NCI-H2029 treated with DMSO at 0.1 percent for 48 hours (cell line): ENCODE measurements at regions not wholly inside any gene's neighbourhood (a gene's known extent, or its start where the extent isn't known, plus 50 kb on each side); places are given as distances from the start of the nearest gene placed in this dataset.

ENCODE experiments used
- DNase-seq: peaks from one replicate; lab custom pipeline; 2025; lab: John Stamatoyannopoulos, UW

DNA sequence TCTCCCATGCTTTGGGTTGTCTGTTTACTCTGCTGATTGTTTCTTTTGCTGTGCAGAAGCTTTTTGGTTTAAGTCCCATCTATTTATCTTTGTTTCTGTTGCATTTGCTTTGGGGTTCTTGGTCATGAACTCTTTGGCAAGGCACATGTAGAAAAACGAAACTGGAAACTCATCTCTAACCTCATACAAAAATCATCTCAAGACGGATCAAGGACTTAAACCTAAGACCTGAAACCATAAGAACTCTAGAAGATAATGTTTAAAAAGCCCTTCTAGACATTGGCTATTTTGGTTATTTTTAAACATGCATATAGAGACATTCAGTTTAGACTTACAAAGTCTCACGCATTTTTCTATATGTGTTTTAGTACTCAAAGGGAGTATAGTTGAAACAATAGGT, 1164.3 kb upstream of the GYPC start:
- DNase-seq, result no peak

DNA sequence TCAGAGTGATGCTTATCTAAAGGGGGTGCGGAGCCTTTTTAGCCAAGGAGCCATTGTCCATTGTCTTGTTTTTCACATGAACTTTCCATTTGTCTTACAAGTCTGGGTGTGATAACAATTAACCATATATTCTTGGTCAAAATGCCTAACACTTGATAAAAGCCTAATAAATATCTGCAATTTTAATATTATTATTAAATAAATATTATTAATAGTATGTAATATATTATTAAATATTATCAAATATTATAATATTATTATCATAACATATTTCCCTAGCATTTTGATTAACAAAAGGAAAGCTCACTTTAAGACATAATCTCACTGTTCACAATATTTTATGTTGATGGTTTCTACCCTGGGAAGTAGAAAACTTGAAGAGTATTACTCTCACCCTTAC, 1143.6 kb upstream of the GYPC start:
- DNase-seq, result no peak

DNA sequence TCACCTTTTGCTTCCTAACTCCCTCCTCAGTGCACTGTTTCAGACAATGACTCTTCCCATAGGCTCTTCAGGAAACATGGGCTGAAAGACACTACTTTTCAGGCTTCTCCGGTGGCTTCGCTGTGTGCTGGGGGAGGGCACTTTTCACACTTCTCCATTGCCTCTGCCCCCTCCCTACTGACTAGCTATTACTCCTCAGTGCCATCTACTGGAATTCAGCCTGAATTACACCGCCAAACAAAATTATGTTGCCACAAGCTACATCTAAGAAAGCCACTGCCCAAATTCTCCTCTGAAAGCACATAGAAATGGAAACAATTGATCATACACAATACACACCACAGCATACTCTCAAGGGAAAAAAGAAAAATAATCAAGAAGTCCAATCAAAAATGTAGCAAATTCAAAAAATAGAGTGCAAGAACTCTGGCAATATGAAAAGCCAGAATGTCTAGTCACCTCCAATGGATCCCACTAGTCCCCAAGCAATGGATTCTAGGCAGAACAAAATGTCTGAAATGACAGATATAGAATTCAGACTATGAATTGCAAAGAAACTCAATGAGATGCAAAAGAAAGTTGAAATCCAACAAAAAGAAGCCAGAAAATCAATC, 1139.4 kb upstream of the GYPC start:
- DNase-seq, result peak; percentile 12

DNA sequence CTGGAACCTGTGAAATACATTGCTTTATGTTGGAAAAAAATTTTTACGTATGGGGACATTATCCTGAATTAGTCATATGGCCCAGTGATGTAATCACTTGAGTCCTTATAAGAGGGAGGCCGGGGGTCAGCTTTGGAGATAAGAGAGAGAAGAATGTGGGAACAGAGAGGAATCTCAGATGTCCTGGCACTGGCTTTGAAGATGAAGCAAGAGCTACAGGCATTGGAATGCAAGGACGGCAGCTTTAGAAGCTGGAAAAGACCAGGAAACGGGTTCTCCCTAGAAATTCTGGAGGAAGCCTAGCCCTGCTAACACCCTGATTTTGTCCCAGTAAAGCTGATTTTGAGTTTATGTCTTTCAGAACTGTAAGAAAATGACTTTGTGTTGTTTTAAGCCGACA, 1129.9 kb upstream of the GYPC start:
- DNase-seq, result no peak

DNA sequence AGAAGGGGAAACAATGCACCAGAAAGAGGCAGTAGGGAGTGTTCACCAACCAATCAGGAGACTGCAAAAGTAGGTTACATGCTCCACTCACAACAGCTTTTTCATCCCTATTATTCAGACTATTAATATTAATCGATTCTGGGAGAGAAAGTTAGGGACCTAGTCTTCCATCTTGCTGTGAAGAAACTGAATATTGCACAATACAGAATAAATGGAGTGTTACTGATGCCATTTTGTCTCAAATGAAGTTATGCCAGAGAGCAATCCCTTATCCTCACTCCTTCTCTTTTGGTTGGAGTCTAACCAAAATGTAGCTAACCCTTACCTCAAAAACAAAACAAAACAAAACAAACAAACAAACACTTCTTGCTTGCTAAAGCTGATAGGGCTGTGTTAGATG, 1120.9 kb upstream of the GYPC start:
- no peak for DNase-seq

DNA sequence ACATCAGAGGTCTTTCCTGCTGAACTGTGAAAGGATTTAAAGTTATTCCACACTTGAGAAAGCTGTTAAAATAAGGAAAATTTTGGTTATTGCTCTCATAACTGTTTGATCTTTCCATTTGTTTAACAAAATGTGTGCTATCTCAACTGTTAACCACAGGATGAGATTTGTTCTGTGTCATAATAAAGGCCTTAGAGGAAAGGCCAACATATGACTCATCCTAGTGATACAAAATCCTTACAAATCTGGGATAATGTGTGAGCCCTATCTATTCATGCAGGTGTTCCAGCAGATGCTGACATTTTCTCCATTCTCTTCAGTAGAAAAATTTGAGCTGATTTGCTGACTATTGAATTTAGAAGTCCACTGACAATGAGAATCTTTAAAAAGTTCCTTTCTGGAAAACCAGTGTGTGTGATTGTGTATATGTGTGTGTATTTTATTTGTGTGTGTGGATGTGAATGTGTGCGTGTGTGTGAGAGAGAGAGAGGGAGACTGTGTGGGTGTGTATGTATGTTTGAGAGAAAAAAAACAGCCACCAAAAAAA, 1111.9 kb upstream of the GYPC start:
- DNase-seq, result no peak

DNA sequence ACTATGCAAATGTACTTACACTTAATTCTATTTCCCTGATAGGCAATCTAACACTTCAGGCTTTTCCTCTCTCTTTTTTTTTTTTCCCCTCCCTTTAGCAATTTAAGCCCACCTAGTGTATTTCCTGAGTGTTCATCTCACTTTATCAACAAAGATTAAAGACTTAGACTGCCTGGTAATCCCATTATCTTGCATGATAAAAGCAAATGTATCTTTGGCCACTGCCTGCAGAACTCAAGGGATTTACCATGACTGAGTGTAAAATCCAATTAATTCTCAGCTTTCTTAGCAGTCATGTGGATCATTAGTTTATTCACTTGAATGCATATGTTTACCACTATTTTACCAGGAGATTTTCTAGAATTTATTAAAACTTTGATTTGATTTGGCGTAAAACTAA, 1102.2 kb upstream of the GYPC start:
- no peak for DNase-seq

DNA sequence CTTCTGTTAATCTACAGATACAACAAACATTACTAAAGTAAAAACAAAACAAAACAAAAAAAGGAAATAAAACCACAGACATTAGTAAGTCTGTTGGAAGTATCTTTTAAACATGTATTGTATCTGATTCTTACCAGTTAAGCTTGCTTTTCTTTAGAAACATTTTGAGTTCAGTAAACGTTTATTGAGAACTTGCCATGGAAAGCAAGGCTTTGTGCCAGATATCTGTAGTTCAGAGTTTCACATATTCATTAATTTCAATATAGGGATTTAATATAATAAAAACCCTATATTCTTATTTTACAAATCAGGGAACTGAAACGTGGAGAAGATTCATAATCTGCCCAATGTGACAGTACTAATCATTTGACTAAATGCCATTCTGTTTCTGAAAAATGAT, 1101.0 kb upstream of the GYPC start:
- no peak for DNase-seq

DNA sequence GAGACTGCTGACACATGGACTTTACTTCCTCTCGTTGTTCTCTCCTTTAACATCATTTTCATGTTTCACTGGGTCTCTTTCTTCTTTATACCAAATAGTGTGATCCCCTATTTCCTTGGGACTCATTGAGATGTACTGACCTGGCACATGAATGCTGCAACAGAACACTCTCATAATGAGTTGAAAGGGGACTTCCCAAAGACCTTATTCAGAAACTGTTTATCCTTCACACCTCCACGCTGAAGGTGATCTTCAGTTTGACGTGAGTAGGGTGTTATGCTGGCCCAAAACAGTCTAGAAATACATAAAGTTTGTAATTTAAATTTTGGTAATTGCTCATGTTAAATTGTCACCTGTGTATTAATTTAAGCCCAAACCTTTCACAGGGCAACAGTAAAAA, 1096.8 kb upstream of the GYPC start:
- no peak for DNase-seq

DNA sequence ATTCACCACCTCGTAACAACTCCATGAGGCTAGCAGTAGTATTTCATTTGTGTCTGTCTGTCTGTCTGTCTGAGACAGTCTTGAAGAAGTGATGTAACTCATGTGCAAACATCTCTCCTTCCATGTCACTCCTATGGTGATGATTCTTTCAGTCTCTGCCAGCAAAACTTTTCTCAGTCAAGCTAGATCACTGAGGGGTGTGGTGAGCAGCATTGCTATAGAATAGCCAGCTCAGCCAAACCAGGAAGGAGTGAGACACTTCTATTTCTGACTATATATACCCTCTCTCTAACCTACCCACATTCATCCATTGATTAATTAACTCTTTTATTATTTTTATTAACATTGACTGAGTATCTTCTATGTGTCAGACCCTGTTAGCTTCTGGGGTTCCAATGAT, 1095.1 kb upstream of the GYPC start:
- no peak for DNase-seq

DNA sequence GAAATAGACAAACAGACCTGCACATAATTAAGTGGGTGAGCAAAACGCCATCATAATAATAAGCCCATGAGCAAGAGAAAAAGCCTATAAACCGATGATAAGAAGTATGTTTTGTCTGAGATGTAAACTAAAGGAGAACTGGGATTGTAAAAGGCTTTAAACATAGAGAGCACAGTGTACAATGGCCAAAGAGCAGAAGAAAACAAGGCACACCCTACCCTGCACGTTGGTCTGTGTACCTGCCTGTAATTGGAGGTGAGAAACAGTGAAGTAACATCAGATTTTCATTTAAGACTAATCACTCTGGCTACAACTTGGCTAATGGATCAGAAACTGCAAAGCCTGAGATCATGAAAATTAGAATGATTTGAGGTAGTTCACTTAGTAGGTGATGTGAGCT, 1094.7 kb upstream of the GYPC start:
- DNase-seq, result no peak

DNA sequence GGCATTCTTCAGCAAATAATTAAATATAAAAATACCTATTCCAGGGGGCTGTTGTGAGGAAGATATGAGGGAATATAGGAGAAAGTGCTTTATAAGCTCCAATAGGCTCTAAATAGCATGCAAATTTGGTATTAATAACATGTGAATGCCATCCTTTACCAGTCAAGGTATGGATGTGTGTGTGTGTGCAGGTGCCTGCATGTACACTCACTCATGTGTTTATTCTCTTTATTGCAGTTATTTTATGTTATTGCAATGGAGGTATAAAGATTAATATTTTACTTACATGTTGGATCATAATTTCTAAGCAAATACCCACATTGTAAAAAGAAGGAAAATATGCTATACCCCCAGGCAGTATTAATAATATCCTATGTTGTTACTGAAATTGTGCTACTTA, 1093.0 kb upstream of the GYPC start:
- no peak for DNase-seq

DNA sequence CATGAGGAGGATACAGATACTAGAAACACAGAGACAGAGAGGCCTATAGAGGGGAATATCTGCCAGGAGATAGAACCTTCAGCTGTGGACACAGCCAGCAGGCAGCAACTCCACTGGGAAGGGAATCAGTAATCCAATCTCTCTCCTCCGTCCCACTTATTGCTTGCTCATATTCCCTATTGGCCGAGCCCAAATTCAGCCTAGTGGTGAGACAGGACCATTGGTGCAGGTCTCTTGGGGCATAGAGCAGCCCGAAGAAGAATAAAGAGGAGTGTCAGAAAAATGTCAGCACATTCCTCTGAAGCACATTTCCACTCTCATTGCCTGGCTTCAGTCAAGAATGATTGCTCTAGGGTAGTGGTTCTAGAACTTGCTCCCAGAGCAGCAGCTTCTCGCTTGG, 1091.5 kb upstream of the GYPC start:
- no peak for DNase-seq

DNA sequence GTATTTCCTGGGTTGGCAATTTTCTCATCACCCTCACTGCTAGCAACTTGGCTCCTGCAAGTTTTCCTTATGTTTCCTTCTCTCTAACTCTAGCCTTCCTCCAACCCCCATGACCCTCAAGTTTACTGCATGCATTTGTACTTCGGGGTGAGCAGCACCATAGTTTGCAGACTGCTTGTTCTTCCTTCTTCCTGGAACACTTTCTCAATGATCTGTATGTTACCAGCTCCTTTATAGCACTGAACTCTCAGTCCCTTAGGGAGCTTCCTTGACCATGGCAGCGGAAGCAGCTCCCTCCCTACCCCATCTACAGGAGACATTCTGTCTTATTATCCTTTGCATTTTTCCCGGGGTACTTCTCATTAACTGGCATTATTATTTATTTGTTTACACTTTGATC, 1089.5 kb upstream of the GYPC start:
- no peak for DNase-seq

DNA sequence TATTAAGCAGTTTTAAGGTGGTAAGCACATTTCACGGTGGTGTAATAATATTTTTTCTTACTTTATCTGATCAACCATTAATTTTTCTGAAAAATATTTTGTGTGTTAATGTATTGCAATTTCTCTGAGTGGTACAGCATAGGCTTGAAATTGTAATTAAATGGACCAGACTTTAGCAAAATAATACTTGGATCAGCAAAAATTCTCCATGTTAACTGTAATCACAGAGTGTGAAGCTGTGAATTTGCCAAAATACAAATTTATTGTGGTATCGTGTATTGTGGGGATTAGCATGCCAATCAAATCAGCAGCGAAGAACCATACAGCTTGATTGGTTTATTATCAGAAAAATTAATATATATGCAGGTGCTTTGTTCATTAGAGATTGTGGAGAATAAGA, 1088.9 kb upstream of the GYPC start:
- DNase-seq, result no peak

DNA sequence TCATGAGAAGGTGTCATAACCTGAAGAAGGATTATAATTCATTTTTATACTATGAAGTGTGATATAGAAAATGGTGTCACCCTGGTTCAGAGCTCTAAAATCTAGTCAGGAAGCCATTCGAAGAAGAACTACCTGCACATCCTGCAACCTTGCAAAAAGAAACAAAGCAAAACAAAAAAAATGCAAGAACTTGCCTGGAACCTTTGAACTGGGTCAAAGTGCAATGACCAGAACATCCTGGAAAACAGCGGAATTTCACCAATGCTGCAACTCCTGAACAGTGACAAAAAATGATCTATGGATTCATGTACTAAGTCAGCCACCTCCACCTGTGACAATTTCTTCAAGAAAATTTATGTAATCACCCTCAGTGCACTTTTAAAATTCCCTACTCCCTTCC, 1083.3 kb upstream of the GYPC start:
- DNase-seq, result no peak

DNA sequence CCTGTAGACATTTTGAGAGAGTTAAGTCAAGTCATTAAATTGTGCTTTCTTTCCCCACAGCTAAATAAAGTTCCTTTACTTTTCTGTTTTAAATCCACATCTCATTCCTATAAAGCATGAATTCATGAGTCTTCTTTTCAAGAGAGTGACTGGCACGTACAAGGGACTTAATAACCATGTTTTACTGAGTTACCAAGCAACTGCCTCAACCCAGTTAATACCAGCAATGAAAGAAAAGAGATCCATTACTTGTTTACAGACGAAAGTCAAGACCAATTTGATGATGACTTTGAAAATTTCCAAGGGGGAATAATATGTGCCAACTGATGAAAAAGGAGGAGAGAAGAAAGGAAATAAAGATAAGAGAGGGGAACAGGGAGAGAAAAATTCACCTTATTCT, 1082.5 kb upstream of the GYPC start:
- no peak for DNase-seq

DNA sequence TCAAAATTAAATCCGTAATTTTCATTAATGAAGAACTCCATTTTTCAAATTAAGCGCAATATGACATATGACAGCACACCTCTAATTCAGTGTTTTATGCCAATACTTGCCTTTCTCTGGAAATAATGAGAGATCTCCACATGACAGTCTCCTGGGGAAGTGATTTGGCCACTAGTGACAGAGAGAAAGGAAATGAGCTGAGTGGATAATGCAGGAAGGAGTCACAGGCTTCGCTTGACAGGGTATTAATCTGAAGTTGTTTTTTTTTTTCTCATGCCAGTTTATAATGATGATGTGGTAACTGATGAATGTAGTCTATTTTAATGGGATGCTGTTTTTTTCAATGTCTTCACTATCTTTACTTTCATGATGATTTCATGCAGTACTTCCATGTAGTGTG, 1079.4 kb upstream of the GYPC start:
- DNase-seq, result no peak

DNA sequence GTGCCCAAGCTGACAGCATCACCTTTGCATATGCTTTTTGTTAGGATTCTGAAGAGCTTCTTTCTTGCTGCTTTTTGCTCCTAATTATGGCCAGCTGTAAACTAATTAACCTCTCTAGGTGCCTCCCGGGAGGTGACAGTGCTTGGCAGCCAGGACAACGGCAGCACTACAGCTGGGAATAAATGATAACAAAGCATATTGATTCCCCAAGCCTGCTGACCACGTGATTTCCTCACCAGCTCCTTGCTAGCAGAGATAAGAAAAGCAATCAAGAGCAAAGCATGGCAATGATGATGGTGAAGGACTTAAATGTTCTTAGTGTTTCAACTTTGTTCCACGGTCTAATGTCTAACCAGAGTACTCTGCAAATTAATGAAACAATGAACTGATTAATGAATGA, 1074.4 kb upstream of the GYPC start:
- DNase-seq, result no peak

DNA sequence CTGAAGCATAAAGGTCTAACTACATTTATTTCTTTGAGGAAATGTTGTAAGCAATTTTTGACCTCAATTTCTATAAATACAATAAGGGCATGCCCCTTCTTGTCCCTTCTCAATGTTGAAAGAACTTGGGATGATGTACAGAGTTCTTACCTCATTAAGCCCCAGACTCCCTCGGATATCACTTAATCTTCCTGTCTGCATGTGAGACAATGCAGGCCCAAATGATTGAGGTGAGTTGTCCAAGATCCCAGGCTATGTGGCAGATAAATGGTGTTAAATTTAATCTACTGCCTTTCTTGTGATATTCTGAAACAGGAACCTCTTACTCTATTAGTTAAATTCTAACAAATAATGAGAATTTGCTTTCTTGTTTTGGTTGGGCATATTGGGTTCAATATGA, 1073.4 kb upstream of the GYPC start:
- DNase-seq, result no peak

DNA sequence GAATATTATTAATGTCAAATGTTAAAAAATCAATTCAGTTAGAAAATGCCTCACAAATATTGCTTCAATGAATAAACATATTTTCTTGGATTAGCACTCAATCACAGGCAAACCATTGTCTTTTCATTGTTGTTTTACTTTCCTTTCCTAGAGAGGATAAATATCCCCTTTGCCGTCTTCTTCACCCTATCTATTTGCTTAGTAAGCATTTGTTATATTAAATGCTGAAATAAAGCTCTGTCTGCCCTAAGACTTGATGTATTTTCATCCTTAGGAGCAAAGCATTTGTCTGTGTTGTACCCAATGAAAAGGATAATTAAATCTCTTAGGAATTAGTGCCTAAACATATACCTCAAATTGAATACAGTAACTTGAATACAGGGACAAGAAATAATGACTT, 1071.2 kb upstream of the GYPC start:
- no peak for DNase-seq

DNA sequence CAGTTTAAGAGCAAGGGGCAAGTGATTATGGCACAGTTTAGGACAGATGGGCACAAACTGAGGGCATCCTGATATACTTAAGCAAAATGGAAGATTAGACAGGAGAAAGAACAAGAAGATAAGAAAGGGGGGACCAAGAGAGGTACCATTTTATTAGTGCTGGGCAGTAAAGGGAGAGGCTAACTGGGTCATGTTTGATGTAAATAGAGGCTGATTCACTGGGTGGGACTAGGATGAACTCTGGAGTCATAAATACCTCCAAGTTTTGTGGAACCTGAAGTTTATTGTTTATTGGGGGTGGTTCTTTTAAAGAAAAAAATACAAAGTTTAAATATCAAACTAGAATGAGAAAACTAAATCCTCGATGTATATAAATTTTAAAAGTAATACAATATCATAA, 1067.2 kb upstream of the GYPC start:
- no peak for DNase-seq

DNA sequence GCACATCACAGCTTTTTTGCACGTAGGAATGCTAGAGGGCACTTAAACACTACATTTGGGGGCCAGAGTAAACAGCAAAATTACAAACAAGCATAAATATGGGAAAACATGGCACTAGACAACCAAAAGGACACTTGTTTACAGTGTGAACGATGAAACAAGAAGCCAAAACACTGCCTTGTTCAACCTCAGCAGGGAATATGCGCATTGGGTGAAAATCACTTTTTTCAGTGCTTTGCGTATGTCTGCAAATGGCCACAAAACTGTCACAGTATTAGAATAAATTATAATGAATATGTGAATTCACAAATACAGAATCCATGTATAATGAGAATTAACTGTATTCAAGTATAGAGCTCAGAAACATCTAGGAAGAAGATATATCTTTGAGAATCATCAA, 1064.0 kb upstream of the GYPC start:
- no peak for DNase-seq

DNA sequence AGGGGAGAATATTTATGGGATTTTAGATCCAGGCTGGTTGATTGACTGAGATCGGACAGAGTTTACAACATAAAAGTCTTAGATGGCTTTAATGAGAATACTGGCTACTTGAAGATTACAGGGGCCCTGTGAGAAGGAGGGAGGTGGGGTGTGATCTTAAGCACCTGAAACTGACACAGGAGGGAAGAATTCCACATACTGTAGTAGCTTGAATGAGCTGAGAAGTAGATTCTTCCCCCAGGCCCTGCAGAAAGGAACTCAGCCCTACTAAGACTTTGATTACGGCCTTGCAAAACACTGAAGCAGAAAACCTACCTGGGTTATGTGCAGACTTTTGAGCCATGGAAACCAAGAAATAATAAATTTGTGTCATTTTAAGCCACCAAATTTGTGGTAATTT, 1062.9 kb upstream of the GYPC start:
- no peak for DNase-seq

DNA sequence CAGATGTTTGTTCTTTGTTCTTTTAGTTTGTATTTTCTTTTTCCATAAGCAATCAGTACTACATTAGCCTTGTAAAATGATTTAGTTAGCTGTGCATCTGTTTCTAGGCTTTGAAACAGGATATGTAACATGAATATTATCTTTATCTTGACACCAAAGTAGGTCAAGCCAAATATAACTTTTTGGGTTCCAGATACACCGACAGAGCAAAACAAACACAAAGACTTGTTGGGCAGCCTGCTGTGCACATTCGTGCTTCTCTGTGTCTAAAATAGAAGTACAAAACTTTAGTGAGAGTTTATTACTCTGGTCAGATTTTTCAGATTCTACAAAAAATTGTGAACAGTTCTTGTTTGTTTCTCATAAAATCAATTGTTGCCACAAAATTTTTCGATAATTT, 1059.3 kb upstream of the GYPC start:
- DNase-seq, result no peak
